HUES64 (cell line): ENCODE measurements at regions not wholly inside any gene's neighbourhood (a gene's known extent, or its start where the extent isn't known, plus 50 kb on each side); places are given as distances from the start of the nearest gene placed in this dataset.

Source experiments
- H3K27ac ChIP-seq: 2 replicates; pipeline ENCODE4 v1.7.0; 2013; ENCODE audit warnings: low read depth, low read length, inconsistent platforms
- H3K27me3 ChIP-seq: 2 replicates; pipeline ENCODE4 v1.6.1; 2013; ENCODE audit warnings: mild to moderate bottlenecking, low read length; ENCODE audit not compliant: insufficient read depth
- H3K36me3 ChIP-seq: 2 replicates; pipeline ENCODE4 v1.6.1; 2013; ENCODE audit warnings: mild to moderate bottlenecking, low read length; ENCODE audit not compliant: insufficient read depth
- H3K4me1 ChIP-seq: 2 replicates; pipeline ENCODE4 v1.6.1; 2013; ENCODE audit warnings: mild to moderate bottlenecking, low read length, moderate library complexity; ENCODE audit not compliant: insufficient read depth
- H3K4me3 ChIP-seq: 2 replicates; pipeline ENCODE4 v1.5.1; 2013; ENCODE audit warnings: mild to moderate bottlenecking, low read length, moderate library complexity
- H3K9ac ChIP-seq: 2 replicates; pipeline ENCODE4 v1.6.1; 2013; ENCODE audit warnings: mild to moderate bottlenecking, low read depth, low read length
- H3K9me3 ChIP-seq: 2 replicates; pipeline ENCODE4 v1.6.1; 2013; ENCODE audit warnings: low read depth, low read length; ENCODE audit not compliant: insufficient read depth
- WGBS: fragments of 150-250, 120-280 bp; methylation state at CpG from one replicate; pipeline ENCODE4 v1.1.7; 2013; ENCODE audit warnings: missing lambda C conversion rate; 5-methylcytosine and 5-hydroxymethylcytosine counted together

DNA sequence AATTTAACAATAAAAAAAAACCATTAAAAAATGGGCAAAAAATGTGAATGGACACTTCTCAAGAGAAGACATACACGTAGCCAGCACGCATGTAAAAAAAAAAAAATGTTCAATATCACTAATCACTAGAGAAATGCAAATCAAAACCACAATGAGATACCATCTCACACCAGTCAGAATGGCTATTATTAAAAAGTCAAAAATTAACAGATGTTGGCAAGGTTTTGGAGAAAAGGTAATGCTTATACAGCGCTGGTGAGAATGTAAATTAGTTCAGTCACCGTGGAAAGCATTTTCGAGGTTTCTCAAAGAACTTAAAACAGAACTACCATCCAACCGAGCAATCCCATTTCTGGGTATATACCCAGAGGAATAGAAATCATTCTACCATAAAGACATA is 1091.5 kb upstream of the B3GALT2 start:
- H3K27me3 ChIP-seq = no peaks in the 10 kb centered on the region
- H3K36me3 ChIP-seq = no peaks in the 10 kb centered on the region
- H3K4me1 ChIP-seq = no peaks in the 10 kb centered on the region
- H3K9ac ChIP-seq = no peak overlapping the region
- no peak overlapping the region for H3K27ac ChIP-seq
- no peak overlapping the region for H3K4me3 ChIP-seq
- H3K9me3 ChIP-seq = no peaks in the 10 kb centered on the region
- WGBS = 96% methylated on average over 6 of the region's 6 CpGs

DNA sequence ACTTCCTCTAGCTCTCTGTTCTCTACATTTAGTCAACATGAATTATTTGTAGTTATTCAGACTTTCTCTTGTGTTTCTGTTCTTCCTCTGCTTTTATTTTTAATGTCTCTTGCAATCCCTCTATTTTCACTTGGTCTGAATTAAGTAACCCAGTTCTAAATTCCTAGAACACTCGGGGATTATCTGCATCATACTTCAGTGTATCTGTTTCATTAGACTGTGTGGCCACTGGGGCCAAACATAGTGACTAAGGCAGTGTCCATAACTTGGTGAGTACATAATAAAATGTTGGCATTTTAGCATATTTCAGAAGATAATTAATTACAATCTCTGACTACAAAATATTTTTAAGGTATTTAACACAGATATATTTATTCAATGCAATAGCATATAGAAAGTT is 1087.2 kb upstream of the B3GALT2 start:
- Histone ChIP-seq H3K4me1 (peaks cover 6% of the 10 kb centered on the region), H3K9ac (no peak overlapping the region), H3K27me3 (no peaks in the 10 kb centered on the region), H3K27ac (no peak overlapping the region), H3K4me3 (no peak overlapping the region), H3K36me3 (no peaks in the 10 kb centered on the region), H3K9me3 (no peaks in the 10 kb centered on the region)
- 88% methylated on average over 1 of the region's 1 CpG for WGBS

DNA sequence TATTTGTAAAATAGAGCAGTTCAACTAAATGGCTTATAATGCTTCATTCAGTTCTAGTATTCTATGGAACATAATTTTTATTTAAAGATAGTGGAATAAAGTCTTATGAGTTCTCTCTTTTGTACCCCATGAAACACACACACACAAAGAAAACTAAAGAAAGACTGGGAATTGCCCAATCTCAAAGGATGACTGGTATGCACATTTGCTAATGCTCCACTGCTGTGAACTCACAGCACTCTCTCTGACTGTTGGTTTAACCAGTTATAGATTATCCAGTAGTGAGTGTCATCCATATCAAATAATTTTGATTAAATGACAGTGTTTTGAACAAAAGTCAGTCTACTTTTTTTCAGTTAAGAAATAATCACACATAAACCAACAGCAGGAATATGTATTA is 1082.4 kb upstream of the B3GALT2 start:
- Histone ChIP-seq H3K9me3 (no peaks in the 10 kb centered on the region), H3K36me3 (no peaks in the 10 kb centered on the region), H3K4me1 (peaks cover 10% of the 10 kb centered on the region), H3K27ac (no peak overlapping the region), H3K27me3 (no peaks in the 10 kb centered on the region), H3K9ac (no peak overlapping the region), H3K4me3 (no peak overlapping the region)

DNA sequence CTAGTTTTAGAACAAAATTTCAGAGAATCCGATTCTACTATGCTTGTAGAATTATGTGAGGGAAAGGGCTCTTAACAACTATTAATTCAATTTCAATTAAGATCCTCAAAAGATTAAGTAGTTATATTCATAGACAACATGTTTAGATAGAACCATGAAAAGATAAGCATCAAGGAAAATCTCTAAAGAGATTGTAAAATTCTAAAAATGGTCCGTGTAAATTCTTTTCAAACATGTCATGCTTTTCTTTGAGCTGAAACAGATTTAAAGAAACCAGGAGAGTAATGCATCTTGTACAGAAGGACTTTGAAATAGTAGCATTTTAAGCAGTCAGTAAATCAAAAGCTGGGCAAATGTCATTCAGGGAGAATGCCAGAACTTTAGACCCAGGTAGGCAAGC is 1080.6 kb upstream of the B3GALT2 start:
- Histone ChIP-seq H3K9me3 (no peaks in the 10 kb centered on the region; the same call in 1 of the 2 replicates), H3K4me3 (no peak overlapping the region), H3K9ac (no peak overlapping the region), H3K4me1 (peaks cover 10% of the 10 kb centered on the region), H3K27me3 (no peaks in the 10 kb centered on the region), H3K27ac (no peak overlapping the region), H3K36me3 (no peaks in the 10 kb centered on the region)
- WGBS = 98% methylated on average over 2 of the region's 2 CpGs

DNA sequence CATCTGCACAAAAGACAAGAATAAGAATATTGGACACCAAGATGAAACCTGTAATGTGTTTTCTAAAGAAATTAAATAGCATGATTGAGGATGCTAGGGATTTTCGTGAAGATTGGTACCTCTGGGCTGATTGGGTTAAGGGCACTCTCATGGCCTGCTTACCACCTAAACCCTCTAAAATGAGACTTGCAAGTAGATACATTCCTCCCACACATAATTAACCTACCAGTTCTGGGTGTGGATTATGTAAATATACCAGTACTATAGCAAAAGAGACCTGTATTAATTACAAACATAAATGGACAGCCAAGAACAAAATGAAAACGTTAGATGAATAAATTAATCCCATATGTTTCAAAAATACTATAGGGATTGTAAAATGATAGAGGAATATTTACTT is 1069.6 kb upstream of the B3GALT2 start:
- Histone ChIP-seq H3K36me3 (no peaks in the 10 kb centered on the region), H3K4me3 (no peak overlapping the region), H3K27me3 (no peaks in the 10 kb centered on the region), H3K27ac (no peak overlapping the region), H3K4me1 (no peaks in the 10 kb centered on the region), H3K9ac (no peak overlapping the region), H3K9me3 (no peaks in the 10 kb centered on the region)
- WGBS = 80% methylated on average over 2 of the region's 2 CpGs

DNA sequence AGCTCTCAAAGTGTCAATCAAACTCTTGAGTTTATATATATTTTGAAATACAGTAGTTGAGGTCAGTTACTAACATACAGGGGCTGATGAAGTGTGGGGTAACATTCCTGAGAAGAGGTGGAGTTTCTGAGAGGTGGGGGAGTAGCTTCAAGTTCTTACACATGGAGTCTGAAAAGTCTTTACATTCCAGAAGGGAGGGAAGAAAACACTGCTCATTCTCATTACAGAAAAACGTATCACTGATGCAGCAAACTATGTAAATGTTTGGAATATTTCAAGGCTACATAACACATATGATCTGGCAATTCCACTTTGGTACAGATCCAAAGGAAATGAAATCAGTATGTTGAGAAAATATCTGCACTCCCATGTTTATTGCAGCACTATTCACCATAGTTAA is 1065.8 kb upstream of the B3GALT2 start:
- H3K9ac ChIP-seq = no peak overlapping the region
- no CpG with 5 or more reads among the region's 1 CpG for WGBS
- no peak overlapping the region for H3K4me3 ChIP-seq

DNA sequence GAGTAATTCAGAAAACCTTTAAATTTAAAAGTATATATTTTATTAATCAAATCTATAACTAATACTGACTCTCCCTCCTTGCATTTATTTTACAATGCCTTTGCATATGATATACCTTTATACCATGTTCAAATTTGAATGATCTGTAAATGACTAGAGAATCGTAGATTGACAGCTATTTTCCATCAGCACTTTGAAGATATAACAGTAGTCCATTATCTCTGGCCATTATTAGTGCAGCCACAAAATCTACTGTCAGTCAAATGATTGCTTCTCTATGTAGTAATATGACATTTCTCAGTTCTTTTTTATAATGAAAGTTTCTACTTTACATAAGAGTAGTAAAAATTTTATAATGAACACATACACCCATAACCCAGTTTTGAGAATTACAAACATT is 1054.8 kb upstream of the B3GALT2 start:
- H3K27me3 ChIP-seq = no peaks in the 10 kb centered on the region
- H3K4me3 ChIP-seq = no peak overlapping the region
- no peak overlapping the region for H3K27ac ChIP-seq
- H3K36me3 ChIP-seq = no peaks in the 10 kb centered on the region
- no peak overlapping the region for H3K9ac ChIP-seq
- H3K4me1 ChIP-seq = no peaks in the 10 kb centered on the region
- 100% methylated on average over 1 of the region's 1 CpG for whole genome bisulfite sequencing
- H3K9me3 ChIP-seq = no peaks in the 10 kb centered on the region

More for the DNA sequence above, 1065.8 kb upstream of the B3GALT2 start:
- H3K4me1 ChIP-seq = no peaks in the 10 kb centered on the region
- H3K27ac ChIP-seq = no peak overlapping the region
- no peaks in the 10 kb centered on the region for H3K27me3 ChIP-seq
- H3K36me3 ChIP-seq = no peaks in the 10 kb centered on the region
- H3K9me3 ChIP-seq = no peaks in the 10 kb centered on the region

DNA sequence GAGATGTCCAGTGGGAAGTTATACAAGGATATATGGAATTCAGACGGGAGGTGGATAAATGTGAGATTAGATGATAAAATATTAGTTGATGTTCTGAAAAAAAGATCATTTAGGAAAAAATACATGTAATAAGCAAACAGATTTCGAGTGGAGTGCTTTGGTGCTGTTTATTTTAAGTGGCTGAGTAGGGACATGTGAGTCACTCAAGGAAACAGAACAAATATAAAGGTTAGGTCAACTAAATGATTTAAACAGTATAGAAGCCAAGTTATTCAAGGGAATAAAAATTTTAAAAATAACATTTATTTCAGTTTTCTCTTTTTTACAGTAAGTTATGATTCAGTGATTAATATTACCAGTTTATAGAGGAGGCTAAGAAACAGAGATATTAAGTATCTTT is 1046.7 kb upstream of the B3GALT2 start:
- Histone ChIP-seq H3K27me3 (no peaks in the 10 kb centered on the region), H3K27ac (no peak overlapping the region)
- WGBS = 78% methylated on average over 2 of the region's 2 CpGs

DNA sequence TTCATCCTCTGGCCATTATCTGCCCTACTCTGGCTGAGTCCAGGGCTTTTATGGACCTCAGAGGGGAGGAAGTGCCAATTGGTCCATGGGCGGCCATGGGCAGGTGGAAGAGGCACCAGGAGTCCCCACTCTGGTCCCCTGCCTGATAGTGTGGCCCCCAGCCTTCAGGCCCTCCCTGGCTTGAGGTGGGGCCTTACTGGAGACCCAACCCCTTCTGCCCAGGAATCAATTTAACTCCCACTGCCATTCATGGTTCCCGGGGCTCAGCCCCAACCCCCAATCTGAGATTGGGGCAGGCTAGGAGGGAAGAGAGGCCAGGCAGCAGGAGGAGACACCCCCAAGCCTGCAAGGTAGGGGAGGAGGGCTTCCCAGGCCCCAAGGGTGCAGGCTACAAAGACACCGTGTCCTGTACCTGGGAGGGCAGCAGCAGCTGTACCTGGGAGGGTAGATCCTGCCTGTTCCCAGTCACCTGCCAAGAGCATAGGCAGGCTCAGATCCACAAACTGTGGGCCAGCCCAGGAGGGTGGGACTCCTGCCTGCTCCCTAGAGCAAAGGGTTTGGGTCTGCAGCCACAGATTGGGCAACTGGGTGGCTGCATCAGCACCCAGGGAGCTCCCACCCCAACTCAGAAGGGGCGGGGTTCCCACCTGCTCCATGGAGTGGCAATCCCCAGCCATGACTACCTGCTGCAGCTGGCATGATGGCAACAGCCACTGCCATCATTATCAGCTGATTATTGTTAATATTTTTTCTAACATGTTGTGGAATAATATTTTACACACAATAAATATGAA is 1044.1 kb upstream of the B3GALT2 start:
- 94% methylated on average over 4 of the region's 4 CpGs for WGBS
- Histone ChIP-seq H3K4me3 (no peak overlapping the region), H3K27ac (no peak overlapping the region), H3K9me3 (no peaks in the 10 kb centered on the region), H3K27me3 (no peaks in the 10 kb centered on the region), H3K36me3 (no peaks in the 10 kb centered on the region), H3K4me1 (no peaks in the 10 kb centered on the region), H3K9ac (no peak overlapping the region)

More for the DNA sequence above, 1046.7 kb upstream of the B3GALT2 start:
- Histone ChIP-seq H3K9ac (no peak overlapping the region), H3K9me3 (no peaks in the 10 kb centered on the region), H3K36me3 (no peaks in the 10 kb centered on the region), H3K4me3 (no peak overlapping the region), H3K4me1 (no peaks in the 10 kb centered on the region)

DNA sequence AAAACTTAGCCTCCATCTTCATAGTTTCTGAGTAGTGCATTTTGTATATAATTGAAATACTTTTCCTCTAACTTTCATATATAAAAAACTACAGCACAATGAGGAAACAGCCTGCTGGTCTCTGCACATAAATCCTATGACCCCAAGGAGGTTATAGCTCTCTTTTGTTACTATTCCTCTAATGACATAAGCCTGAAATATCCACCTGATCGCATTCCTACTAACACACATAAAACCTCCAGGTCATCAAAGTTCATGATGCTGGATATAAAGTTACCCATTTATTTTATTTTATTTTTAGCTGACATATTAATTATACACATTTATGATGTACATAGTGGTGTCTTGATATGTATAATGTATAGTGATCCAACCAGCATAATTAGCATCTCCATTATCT is 1042.0 kb upstream of the B3GALT2 start:
- Histone ChIP-seq H3K4me3 (no peak overlapping the region), H3K4me1 (no peaks in the 10 kb centered on the region), H3K9me3 (no peaks in the 10 kb centered on the region), H3K9ac (no peak overlapping the region), H3K27me3 (no peaks in the 10 kb centered on the region), H3K36me3 (no peaks in the 10 kb centered on the region), H3K27ac (no peak overlapping the region)
- WGBS = 94% methylated on average over 1 of the region's 1 CpG

DNA sequence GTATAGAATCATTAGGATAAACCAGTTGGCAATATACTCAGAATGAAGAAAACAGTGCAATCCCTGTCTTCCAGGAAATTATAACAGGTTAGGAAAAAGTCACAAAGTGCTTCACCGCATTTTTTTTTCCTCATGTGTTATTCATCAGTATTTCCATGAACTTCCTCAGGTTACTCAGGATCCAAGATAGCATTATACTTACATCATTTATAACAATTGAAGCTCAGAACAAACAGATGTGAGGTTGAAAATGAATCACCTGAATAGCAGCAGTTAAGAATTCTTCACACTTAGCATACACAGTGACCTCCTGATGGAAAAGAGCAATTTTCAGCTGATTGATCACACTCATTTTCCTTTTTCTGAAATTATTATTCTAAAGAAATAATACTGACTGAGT is 1040.7 kb upstream of the B3GALT2 start:
- Histone ChIP-seq H3K9me3 (no peaks in the 10 kb centered on the region), H3K9ac (no peak overlapping the region), H3K36me3 (no peaks in the 10 kb centered on the region), H3K4me3 (no peak overlapping the region), H3K27ac (no peak overlapping the region), H3K4me1 (no peaks in the 10 kb centered on the region), H3K27me3 (no peaks in the 10 kb centered on the region)
- WGBS = 94% methylated on average over 1 of the region's 1 CpG

DNA sequence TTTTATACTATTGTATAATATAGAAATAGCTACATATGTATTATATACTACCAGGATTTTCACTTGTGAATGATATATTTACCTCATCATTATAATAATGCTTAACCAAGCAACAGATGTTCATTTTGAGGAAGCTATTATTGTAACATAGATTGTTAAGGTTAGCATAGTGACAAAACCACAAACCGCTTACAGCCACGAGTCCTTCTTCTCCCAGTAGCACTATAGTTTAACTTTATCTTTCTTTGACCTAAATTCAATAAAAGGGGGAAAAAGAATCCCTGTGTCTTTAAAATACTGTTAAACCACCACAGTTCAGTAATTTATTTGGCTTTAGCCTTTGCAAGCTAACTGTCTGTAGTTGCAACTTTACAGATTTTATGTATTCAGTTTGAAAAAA is 1039.4 kb upstream of the B3GALT2 start:
- H3K9ac ChIP-seq = no peak overlapping the region
- no CpG with 5 or more reads among the region's 2 CpGs for WGBS

More for the DNA sequence above, 1039.4 kb upstream of the B3GALT2 start:
- no peaks in the 10 kb centered on the region for H3K36me3 ChIP-seq
- H3K4me1 ChIP-seq = no peaks in the 10 kb centered on the region
- no peaks in the 10 kb centered on the region for H3K27me3 ChIP-seq
- H3K9me3 ChIP-seq = no peaks in the 10 kb centered on the region
- H3K4me3 ChIP-seq = no peak overlapping the region
- H3K27ac ChIP-seq = no peak overlapping the region
